ENCODE measurements at regions not wholly inside any gene's neighbourhood (a gene's known extent, or its start where the extent isn't known, plus 50 kb on each side); places are given as distances from the start of the nearest gene placed in this dataset.

- TF ChIP-seq CTCF (IDR thresholded peaks at IDR 0.05), result no peak
- no peak for TF ChIP-seq POLR2A (IDR thresholded peaks at IDR 0.05; ENCODE audit: low read depth)
- TF ChIP-seq POLR2AphosphoS5 (IDR thresholded peaks at IDR 0.05), result no peak
- TF ChIP-seq EP300 (IDR thresholded peaks at IDR 0.05), result no peak
These were observed 75.1 kb upstream of the ZBED5 start for GRCh38 chr11:10932976-10933375.

Measured in esophagus muscularis mucosa (tissue), 4 donors.